ENCODE measurements at regions not wholly inside any gene's neighbourhood (a gene's known extent, or its start where the extent isn't known, plus 50 kb on each side); places are given as distances from the start of the nearest gene placed in this dataset.
"Not testable (repeated sequence)": the region's sequence is repeated elsewhere in the genome, so short reads cannot be mapped to it uniquely, and the experiment has no call there.

- not testable (repeated sequence) for TF ChIP-seq ZSCAN29 (CRISPR knock-in tag; conservative IDR thresholded peaks at IDR 0.05); ZNF850 (CRISPR knock-in tag; conservative IDR thresholded peaks at IDR 0.05); BHLHE40 (IDR thresholded peaks at IDR 0.05; ENCODE audit: low read length); POLR2A (IDR thresholded peaks at IDR 0.05; ENCODE audit: insufficient read depth in 1 of 2, low read depth in 2 of 2, low read length in 2 of 2); CENPX (CRISPR knock-in tag; IDR thresholded peaks at IDR 0.05); ZNF639 (CRISPR knock-in tag; conservative IDR thresholded peaks at IDR 0.05); SRSF1 (optimal IDR thresholded peaks at IDR 0.05; ENCODE audit: low read depth, low read length); EZH2 (conservative IDR thresholded peaks at IDR 0.05; ENCODE audit: low read depth, low read length); NFE2L1 (CRISPR knock-in tag; IDR thresholded peaks at IDR 0.05; ENCODE audit: borderline replicate concordance); SOX13 (IDR thresholded peaks at IDR 0.05); SOX13 (CRISPR knock-in tag; conservative IDR thresholded peaks at IDR 0.05 in 1 of 2, IDR thresholded peaks at IDR 0.05 in 1 of 2); CTCF (CRISPR knock-in tag; IDR thresholded peaks at IDR 0.05)
- TF ChIP-seq, protein P1, sequence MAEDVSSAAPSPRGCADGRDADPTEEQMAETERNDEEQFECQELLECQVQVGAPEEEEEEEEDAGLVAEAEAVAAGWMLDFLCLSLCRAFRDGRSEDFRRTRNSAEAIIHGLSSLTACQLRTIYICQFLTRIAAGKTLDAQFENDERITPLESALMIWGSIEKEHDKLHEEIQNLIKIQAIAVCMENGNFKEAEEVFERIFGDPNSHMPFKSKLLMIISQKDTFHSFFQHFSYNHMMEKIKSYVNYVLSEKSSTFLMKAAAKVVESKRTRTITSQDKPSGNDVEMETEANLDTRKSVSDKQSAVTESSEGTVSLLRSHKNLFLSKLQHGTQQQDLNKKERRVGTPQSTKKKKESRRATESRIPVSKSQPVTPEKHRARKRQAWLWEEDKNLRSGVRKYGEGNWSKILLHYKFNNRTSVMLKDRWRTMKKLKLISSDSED (CRISPR knock-in tag; IDR thresholded peaks at IDR 0.05), result not testable (repeated sequence)
Observed at GRCh38 chrX:91958351-91958750, 179.2 kb downstream of the PCDH11X start.

All from HepG2 (cell line).